ENCODE measurements at regions not wholly inside any gene's neighbourhood (a gene's known extent, or its start where the extent isn't known, plus 50 kb on each side); places are given as distances from the start of the nearest gene placed in this dataset.

GRCh38 chr9:135423725-135424124, 55.9 kb upstream of the PPP1R26 start:
- no peak overlapping the region for H3K27ac ChIP-seq
- no peak for DNase-seq
- H3K27me3 ChIP-seq, result no peaks in the 10 kb centered on the region
- H3K36me3 ChIP-seq, result no peaks in the 10 kb centered on the region
- no peaks in the 10 kb centered on the region for H3K4me1 ChIP-seq
- H3K4me3 ChIP-seq, result no peak overlapping the region
- H3K9me3 ChIP-seq, result peaks cover 0 to 6% (median 0%) of the 10 kb centered on the region in 4 donors
- TF ChIP-seq CTCF (IDR thresholded peaks at IDR 0.05), result no peak
- TF ChIP-seq POLR2A (IDR thresholded peaks at IDR 0.05), result no peak
